ENCODE measurements at regions not wholly inside any gene's neighbourhood (a gene's known extent, or its start where the extent isn't known, plus 50 kb on each side); places are given as distances from the start of the nearest gene placed in this dataset.
"Not testable (repeated sequence)": the region's sequence is repeated elsewhere in the genome, so short reads cannot be mapped to it uniquely, and the experiment has no call there.

DNA sequence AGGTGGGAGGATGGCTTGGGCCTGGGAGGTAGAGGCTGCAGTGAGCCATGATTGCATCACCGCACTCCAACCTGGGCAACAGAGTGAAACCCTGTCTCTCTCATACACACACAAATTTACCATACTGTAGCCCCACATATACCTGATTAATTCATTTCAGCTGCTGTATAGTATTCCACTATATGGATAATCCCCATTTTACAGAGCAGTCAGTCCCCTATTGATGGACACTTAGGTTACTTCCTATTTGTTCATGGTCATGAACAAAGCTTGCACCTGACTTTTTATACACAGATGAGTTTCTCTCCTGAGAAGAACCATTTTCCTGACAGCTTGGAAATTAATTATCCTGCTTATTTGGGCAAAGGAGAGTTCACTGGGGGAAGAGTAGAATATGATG, 59.2 kb downstream of the EMX2 start:
- DNase-seq (ENCODE audit: low spot score) = no peak

DNA sequence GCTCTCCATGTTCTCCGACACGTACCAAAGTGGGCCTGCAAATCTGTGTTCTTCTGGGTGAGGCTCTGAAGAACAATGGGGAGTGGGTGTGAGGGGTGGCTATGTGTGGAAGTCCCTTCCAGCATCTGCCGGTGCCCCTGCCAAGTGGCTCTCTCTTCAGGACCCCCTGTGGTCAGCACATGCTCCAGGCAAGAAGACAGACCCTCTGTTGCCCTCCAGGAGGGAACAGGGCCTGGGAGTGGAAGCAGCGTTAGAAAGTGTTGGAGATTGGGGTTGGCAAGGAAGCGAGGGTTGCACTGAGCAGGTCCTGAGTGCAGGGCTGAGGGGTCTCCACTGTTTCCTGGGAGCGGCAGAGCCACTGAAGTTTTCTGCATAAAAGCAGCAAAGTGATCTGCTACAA, 60.5 kb downstream of the EMX2 start:
- DNase-seq (ENCODE audit: low spot score) = no peak

DNA sequence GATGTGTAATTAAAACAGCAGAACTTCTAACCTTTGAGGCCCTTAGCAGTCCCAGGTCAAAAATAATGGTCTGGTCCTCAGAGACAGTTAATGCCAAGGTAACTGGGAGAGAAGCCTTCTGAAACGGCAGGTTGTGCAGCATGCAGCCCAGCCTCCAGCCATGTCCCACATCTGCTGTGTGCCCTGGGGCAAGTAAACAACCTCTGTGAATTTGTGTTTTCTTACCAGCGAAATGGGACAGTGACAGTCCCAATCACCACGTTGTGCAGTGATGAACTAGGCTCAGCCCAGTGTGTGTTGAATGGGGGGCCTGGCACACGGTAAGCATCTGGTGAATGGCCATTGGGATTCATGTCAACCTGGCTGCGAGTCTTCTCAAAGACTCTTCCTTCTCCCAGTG, 61.2 kb downstream of the EMX2 start:
- DNase-seq (ENCODE audit: low spot score) = no peak

DNA sequence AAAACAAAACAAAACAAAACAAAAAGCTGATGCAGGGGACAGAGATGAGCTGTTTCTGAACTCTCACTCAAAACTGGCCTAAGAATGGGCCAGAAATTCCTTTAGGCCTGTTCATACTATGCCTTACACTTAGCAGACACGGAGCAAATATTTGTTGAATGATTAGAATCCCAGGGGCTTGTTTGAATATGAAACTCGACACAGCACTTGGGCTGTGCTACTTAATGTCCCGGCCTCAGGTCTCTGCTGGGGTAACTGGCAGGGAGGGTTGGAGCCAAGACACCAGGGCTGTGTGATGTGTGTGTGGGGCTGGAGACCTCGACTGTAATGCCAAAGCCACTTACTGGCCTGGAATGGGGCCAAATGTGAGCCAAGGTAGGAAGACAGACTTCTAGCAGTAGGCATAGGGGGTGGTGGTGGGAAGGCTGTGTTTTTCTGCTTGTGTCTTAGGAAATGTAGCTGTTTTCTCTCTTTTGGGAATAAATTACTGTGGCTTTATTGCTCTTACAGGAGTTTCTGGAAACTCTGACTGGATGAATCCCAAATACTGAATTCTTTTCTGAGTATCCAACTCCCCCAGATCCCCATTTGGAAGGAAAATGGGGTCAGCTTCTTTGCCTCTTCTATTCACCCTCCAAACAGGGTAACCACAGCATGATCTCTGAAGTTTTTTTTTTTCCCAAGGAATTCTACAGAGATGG, 66.7 kb downstream of the EMX2 start:
- DNase-seq (ENCODE audit: low spot score) = no peak

DNA sequence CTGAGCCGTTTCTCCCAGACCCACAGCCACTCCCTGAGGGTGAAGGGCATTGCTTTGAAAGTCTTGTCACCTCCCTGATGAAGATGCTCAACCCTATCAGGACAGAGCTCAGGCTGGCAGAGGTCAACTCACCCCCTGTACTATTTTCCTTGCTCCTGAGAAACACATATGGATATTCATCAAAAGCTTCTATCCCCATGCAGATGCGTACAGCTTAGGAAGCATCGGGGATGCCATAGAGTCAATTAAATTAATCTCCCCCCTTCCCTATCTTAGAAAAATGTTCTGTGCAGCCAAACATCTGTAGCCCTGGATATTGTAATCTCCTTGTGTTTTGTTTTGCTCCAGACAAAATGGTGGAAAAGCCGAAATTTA, 67.2 kb downstream of the EMX2 start:
- DNase-seq (ENCODE audit: low spot score) = no peak

DNA sequence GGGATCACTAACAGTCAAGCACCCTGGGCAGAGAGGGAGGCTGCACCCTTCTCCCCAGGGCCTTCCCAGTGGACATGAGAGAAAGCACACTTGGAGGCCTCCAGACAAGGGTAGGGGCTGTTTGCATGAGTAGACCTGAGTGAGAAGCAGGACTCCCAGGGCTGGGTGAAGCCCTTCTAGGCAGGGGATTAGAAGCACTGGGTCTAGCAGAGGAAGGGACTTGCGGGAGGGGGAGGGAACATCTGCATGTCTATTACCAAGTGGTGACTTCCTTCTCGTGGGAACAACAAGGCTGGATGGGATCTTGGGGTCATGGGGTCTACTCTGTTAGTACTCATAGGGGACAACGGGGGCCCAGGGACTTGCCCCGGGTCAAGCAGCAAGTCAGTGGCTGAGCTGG, 67.8 kb downstream of the EMX2 start:
- no peak for DNase-seq (ENCODE audit: low spot score)

DNA sequence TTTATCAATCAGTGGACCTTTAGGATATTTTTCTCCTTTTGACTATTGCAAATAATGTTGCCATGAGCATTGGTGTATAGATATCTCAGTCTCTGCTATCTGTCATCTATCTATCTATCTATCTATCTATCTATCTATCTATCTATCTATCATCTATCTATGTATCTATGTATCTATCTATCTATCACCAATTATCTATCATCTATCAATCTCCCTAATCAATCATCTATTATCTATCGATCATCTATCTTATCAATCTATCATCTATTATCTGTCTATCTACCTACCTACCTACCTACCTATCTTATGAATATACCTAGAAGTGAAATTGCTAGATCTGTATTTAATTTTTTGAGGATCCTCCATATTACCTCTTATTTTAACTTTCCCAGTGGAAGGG, 69.6 kb downstream of the EMX2 start:
- DNase-seq (ENCODE audit: low spot score) = no peak

DNA sequence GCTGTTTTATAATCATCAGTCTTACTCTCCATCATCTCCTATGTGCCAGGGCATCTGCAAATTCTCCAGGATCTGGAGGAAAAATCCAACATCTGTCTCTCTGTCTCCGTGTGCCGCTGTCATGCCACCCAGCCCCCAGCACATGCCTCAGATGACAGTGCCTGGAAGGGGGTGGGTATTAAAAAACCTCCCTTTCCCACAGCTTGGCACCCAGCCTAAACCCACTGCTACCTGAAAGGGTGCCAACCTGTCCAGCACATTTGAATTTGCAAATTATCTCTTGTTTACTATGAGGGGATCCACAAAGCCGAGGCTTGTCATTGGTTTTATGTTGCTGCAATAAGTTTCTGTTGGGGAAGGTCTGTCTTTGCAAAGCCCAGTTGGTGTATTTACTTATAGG, 73.1 kb downstream of the EMX2 start:
- DNase-seq (ENCODE audit: low spot score) = no peak

DNA sequence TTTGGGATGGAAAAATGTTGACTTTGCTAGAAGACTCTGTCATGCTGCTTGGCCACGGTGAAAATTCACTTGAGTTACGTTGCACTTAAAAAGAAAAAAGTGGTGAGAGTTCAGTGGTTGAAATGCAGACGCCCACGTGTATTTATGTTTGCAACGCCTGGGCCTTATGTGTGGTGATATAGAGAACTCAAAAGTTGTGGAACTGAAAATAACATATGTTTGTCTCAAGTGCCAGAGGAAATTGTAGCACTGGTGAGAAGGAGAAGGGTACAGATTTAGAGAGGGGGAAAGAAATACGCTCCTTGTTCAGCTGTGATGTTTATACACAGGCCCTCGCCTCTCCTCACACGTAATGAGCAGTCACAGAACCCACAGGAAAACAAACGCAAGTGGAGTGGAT, 73.6 kb downstream of the EMX2 start:
- no peak for DNase-seq (ENCODE audit: low spot score)

DNA sequence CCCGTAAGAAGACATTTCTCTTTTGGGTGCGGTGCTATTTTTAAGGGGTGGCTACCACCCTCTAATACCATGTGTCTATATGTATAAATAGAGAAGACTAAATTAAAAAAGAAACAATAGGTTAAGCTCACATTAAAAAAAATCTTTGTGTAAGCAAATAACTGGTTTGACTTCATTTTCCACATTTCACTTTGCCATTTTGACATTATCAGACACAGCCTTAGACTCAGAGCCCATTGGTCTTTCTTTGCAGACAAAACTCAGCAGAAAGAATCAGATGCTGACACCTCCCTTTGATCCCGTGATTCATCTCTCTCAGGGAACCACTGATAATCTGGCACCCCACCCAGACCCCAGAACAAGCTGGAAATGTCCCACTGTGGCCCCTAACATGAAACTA, 74.5 kb downstream of the EMX2 start:
- no peak for DNase-seq (ENCODE audit: low spot score)

DNA sequence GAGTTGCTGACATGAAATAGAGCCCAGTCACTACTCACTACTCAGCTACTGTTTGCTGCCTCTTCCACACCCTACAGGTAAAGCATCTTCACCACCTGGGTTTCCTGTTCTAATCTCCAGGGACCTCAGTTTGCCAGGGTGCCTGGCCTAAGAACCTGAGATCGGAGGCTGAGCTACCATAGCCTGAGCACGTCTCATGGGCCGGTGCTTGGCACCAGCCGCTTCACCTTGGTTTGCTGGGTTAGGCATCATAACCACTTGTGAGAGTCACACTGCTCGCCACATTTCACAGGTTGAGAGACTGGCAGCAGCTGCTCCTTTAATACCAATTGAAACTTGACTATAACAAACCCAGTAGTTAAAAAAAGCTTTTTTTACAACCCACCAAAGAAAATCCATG, 75.1 kb downstream of the EMX2 start:
- no peak for DNase-seq (ENCODE audit: low spot score)

DNA sequence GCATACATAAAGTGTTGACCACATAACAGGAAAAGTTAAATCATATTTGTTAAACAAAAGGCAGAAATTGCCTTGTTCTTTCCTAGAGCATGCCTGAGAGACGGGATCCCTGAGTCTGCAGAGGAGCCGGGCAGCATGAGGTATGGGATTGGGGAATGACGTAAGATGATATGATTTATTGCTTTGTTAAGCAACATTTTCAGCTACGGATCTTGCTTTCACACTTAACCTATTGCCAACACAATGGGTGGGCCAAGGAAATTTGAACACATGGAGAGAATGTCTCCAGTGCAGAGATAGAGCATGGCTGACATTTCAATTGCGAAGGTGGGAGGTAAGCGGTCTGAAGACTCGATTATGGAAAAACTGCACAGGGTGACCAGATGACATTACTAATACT, 76.7 kb downstream of the EMX2 start:
- no peak for DNase-seq (ENCODE audit: low spot score)

DNA sequence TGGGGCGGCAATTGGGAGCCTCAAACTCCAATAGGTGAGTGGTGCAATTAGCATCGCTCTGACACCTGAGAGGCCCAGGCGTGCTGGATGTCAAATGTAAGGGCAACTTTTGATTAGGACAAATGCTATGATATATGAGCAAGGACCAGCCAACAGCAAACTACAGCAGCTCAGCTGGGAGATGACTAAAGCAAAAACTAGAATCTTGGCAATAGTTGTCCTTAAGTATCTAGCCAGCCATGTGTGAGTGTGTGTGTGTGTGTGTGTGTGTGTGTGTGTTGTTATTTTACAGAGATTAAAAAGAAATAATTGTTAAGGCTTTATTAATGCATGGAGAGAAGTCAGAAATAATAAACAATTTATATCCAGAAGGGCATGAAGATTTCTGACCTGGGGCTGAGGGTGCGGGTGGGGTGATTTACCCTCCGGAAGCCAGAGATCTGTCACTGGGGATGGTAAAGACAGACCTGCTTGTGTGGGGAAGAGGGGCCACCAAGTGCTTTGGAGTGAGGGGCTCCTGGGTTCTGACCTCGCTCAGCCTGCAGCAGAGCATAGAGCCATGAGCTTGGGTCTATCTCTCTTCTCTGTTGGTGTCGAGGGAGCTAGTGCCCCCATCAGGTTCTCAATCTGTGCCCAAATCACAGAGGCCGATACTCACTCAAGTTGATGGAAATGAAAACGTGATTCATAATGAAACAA, 77.3 kb downstream of the EMX2 start:
- DNase-seq (ENCODE audit: low spot score) = no peak

DNA sequence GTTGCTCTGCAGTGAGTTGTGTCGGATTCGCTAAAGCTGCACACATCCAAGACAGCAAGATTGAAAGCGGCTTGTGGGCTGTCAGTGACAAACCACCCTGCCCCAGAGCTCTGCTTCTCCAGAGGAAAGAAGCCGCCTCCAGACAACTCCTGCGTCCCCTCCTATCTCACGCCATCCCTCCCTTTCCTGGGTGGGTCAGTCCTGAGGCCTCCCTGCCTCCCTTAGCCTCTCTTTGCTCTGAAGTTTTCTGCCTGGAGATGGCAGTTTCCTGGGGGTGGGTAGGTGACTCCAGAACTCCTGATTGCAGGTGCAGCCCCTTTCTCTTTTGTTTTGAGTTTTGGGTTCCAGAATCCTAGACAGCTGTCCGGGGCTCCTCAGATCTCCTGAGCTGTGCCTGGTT, 78.7 kb downstream of the EMX2 start:
- no peak for DNase-seq (ENCODE audit: low spot score)

DNA sequence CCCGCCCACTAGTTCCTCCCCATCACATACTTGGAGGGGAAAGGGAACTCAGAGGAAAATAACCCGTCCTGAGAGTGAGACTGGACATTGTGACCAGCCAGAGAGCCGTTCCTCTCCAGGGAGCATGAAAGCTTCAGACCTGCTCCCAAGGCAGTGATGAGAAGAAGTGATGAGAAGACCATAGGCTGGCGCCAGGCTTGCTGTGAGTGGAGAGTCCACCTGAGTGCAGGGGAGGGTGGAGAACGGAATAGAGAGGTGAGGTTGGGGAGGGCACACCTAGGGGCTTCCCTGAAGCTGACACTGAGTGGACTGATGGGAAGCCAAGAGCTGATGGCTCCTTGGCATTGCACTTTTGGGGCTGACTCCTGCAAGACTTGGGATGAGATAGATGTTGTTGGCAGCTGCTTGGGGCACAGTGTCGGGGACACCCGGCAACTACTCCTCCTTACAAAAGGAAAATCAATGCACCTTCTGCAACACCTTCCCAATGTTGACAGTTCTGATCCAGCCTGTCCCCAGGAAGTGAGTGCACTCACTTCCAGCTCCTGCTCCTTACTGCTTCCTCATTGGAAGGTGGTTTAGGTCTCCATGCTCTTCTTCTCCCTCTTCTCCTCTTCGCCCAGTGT, 79.4 kb downstream of the EMX2 start:
- DNase-seq (ENCODE audit: low spot score) = no peak

DNA sequence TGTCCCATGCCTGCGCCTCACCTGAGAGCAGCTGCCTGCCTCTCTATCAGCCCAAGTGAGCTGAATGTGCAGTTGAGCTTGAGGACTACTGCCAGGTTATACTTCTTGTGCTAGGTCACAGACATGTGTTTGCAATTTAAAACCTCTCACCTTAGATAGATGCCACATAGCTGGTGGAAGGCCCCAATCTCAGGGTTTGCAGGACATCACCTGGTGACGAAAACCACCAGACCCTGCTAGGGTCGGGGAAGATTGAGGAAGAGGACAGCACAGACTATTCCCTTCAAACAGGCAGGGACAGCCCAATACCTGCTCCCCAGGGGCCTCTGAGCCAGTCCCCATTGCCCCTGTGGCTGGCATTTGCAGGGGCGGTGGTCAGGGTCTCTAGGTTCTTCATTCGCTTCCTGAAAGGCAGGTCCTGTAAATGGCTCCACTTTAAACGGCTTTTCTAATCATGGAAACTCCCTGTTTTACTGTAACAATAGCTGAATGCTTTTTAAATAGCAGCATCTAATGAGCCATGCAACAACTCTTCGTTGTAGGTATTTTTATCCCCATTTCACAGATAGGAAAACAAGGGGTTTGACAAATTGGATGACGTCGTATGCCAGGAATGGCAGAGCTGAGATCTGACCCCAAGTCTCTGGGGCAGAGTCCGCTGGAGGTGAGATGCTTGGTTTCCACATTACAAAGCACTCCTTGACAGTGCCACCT, 80.1 kb downstream of the EMX2 start:
- DNase-seq (ENCODE audit: low spot score) = no peak

DNA sequence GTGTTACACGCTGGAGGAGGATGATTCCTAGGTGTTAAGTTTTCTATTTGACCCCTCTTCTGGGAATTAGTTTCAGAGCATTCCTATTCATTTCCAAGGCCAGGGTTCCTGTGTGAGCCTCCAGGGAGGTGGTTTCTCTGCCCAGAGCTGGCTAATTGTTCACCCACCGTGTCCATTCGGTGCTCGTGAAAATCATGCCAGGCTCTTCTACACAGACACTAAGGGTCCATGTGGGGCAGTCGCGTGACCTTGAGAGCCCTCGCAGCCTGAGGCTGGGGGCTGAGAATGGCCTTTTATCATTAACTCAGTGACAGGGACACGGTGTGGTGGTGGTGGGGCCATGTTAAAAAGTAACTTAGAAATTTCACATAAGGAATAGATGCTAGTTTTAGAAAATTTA, 83.7 kb downstream of the EMX2 start:
- DNase-seq (ENCODE audit: low spot score) = no peak

DNA sequence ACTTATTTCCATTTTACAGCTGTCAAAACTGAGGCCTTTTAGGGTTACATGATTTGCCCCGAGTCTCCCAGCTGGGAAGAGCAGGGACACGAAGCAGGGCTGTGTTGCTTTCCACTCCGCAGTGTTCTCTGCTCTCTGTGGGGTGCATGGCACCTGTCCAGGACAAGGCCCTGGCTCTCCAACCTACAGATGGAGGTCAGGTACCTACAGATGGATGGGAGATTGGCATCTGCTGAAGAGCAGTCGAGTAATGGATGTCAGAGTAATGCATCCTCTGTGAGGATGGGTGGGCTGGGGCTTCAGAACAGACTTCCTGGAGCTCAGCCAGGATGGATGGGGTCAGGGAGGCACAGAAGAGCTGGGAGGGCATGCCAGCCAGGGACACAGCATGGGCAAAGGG, 85.0 kb downstream of the EMX2 start:
- no peak for DNase-seq (ENCODE audit: low spot score)

DNA sequence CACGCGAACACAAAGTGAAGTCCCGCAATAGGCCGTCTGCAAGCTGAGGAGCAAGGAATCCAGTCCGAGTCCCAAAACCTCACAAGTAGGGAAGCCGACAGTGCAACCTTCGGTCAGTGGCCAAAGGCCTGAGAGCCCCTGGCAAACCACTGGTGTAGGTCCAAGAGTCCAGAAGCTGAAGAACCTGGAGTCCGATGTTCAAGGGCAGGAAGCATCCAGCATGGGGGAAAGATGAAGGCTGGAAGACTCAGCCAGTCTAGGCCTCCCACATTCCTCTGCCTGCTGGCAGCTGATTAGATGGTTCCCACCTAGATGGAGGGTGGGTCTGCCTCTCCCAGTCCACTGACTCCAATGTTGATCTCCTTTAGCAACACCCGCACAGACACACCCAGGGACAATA, 87.2 kb downstream of the EMX2 start:
- not testable (repeated sequence) for DNase-seq (ENCODE audit: low spot score)

DNA sequence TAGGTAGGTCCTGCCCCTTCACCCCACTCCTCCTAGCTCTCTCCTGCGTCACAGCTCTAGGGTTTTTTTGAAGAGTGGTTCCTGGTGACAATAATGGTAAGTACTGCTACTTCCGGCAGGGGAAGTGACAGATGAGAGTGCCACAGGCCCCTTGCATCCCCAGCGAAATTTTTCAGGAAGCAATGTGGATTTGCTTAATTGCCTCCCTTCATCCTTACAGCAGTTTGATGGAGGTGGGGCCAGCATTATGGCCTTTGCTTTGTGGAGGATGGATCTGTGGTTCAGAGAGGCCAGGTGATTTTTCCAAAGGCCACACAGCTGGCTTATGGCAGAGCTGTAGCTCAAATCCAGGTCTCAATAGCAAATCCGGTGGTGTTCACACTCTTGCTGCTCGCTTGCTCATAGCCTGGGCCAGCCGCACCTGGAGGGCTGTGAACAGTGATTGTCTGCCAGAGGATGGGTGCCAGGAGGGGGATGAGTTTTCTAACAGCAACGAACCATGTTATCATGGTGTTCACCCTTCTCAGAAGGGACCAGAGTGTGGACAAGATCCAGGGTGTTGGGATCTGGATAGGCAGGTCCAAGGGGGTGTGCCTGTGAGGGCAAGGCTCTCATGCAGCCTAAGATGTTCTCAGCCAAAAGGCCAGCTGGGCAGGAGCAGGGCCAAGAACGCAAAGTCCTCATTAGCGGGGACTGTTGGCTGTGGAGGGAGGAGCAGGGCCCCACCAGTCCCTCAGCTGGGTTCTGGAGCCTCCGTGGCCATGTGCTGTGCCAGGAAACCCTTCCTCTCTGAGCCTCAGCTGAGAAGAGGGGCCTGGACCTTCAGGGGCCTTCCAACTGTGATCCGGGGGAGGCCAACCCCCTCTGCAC, 89.0 kb downstream of the EMX2 start:
- no peak for DNase-seq (ENCODE audit: low spot score)

DNA sequence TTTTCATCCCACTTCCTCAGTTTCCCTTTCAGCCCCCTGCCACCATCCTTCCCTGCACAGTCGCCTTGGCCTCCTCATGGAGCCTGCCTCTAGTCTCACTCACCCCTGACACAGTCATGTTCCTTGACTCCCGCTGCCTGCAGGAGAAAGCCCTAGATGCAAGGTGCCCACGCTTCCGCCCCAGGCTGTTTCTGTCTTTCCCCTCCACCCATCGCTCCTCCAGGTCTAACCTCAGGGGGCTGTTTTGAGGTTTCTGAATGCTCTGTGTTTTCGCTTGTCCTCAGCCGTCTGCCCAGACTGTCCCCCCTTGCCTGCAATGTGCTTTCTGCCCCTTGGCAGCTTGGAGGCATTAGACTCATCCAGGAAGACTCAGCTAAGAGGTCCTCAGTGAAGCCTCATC, 89.9 kb downstream of the EMX2 start:
- no peak for DNase-seq (ENCODE audit: low spot score)

DNA sequence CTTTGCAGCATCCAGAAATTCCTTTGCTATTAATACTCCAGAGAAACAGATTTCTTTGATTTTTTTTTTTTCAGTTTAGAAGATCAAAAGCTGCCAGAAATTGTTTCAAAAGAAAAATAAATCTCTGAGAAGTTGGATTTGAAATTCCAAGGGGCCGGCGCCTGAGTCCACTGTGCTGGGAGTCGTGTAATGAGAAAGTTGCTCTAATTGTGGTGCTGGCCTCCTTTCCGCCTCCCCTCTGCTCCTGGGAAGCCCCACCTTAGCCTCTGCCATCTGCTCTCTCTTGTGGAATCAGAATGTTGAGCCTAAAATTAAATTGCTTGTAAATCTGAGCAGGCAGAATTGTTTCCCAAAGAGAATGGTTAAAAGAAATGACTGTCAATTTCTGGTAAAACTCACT, 93.3 kb downstream of the EMX2 start:
- DNase-seq (ENCODE audit: low spot score) = no peak

Measured in AG08396 (cell line).